HL-60 (cell line): ENCODE measurements at regions not wholly inside any gene's neighbourhood (a gene's known extent, or its start where the extent isn't known, plus 50 kb on each side); places are given as distances from the start of the nearest gene placed in this dataset.

Experiments used
- CTCF ChIP-seq: IDR thresholded peaks from one replicate; pipeline ENCODE4 v1.5.1; 2011; ENCODE audit warnings: low read length, control low read depth, inconsistent platforms; ENCODE audit not compliant: insufficient read depth
- GABPA ChIP-seq: IDR thresholded peaks from 2 replicates; pipeline ENCODE4 v1.6.1; 2012; ENCODE audit warnings: low read depth
- POLR2AphosphoS5 ChIP-seq: IDR thresholded peaks from 2 replicates; pipeline ENCODE4 v1.6.1; 2012; ENCODE audit warnings: low read depth
- REST ChIP-seq: IDR thresholded peaks from 2 replicates; pipeline ENCODE4 v1.6.1; 2012; ENCODE audit warnings: low read depth; ENCODE audit not compliant: insufficient replicate concordance

GRCh38 chr3:95123104-95123503 lies 1060.2 kb downstream of the NSUN3 start:
- TF ChIP-seq CTCF (no peak), REST (no peak), GABPA (no peak), POLR2AphosphoS5 (no peak; the same call in 1 of the 2 replicates)
